Neural progenitor cell (in vitro differentiated cells): ENCODE measurements at regions not wholly inside any gene's neighbourhood (a gene's known extent, or its start where the extent isn't known, plus 50 kb on each side); places are given as distances from the start of the nearest gene placed in this dataset.

Experiments
- DNase-seq: peaks from one replicate; pipeline ENCODE4 v3.0.0-alpha.2; 2016; ENCODE audit warnings: low spot score
- H2AFZ ChIP-seq: fragments of 200-600 bp; sonication (generic); replicated peaks from 2 replicates; pipeline ENCODE4 v1.6.1; 2016; ENCODE audit warnings: antibody characterized with exemption
- H3F3A ChIP-seq: fragments of 200-600 bp; sonication (generic); 2 replicates; pipeline ENCODE4 v1.6.1; 2016; ENCODE audit warnings: antibody characterized with exemption, low read depth
- H3K27ac ChIP-seq: fragments of 200-600 bp; sonication (generic); 2 replicates; pipeline ENCODE4 v1.5.1; 2016; ENCODE audit warnings: mild to moderate bottlenecking
- H3K27me3 ChIP-seq: fragments of 200-600 bp; sonication (generic); 2 replicates; pipeline ENCODE4 v1.6.1; 2016; ENCODE audit warnings: mild to moderate bottlenecking, moderate library complexity
- H3K36me3 ChIP-seq: fragments of 200-600 bp; sonication (generic); 2 replicates; pipeline ENCODE4 v1.5.1; 2016
- H3K4me1 ChIP-seq: fragments of 200-600 bp; sonication (generic); 2 replicates; pipeline ENCODE4 v1.6.1; 2016; ENCODE audit warnings: mixed run types
- H3K4me2 ChIP-seq: fragments of 200-600 bp; sonication (generic); 2 replicates; pipeline ENCODE4 v1.6.1; 2016
- H3K4me3 ChIP-seq: fragments of 200-600 bp; sonication (generic); 2 replicates; pipeline ENCODE4 v1.5.1; 2016
- H3K79me2 ChIP-seq: fragments of 200-600 bp; sonication (generic); 2 replicates; pipeline ENCODE4 v1.6.1; 2016; ENCODE audit warnings: low read depth
- H3K9ac ChIP-seq: fragments of 200-600 bp; sonication (generic); 2 replicates; pipeline ENCODE4 v1.6.1; 2016
- H3K9me3 ChIP-seq: fragments of 200-600 bp; sonication (generic); 2 replicates; pipeline ENCODE4 v1.5.1; 2016; ENCODE audit warnings: low read depth
- H4K20me1 ChIP-seq: fragments of 200-600 bp; sonication (generic); 2 replicates; pipeline ENCODE4 v1.6.1; 2016; ENCODE audit warnings: low read depth
- H3K27ac Mint-ChIP-seq: 3 replicates; pipeline ENCODE4 v1.8.0; 2021; ENCODE audit warnings: mixed read lengths
- H3K27me3 Mint-ChIP-seq: 2 replicates; pipeline ENCODE4 v1.8.0; 2022; ENCODE audit warnings: low read depth, mild to moderate bottlenecking, inconsistent platforms, moderate library complexity, mixed read lengths; ENCODE audit not compliant: insufficient read depth
- H3K36me3 Mint-ChIP-seq: 3 replicates; pipeline ENCODE4 v1.8.0; 2021; ENCODE audit warnings: mixed read lengths
- H3K4me1 Mint-ChIP-seq: 3 replicates; pipeline ENCODE4 v1.8.0; 2021; ENCODE audit warnings: mixed read lengths
- H3K4me3 Mint-ChIP-seq: 3 replicates; pipeline ENCODE4 v1.8.0; 2021; ENCODE audit warnings: mild to moderate bottlenecking, moderate library complexity, mixed read lengths
- H3K9me3 Mint-ChIP-seq: 3 replicates; pipeline ENCODE4 v1.8.0; 2020; ENCODE audit warnings: mixed read lengths
- CTCF ChIP-seq: fragments of 200-600 bp; sonication (generic); IDR thresholded peaks from 2 replicates; pipeline ENCODE4 v1.5.1; 2017; ENCODE audit warnings: antibody characterized with exemption, mild to moderate bottlenecking
- EZH2 ChIP-seq: fragments of 200-600 bp; sonication (generic); IDR thresholded peaks from 2 replicates; pipeline ENCODE4 v1.6.1; 2017; ENCODE audit warnings: antibody characterized with exemption, mild to moderate bottlenecking, moderate library complexity
- EZH2phosphoT487 ChIP-seq: fragments of 200-600 bp; sonication (generic); IDR thresholded peaks from 2 replicates; pipeline ENCODE4 v1.6.1; 2017; ENCODE audit warnings: antibody characterized with exemption

- H3K36me3 Mint-ChIP-seq, result no peaks in the 10 kb centered on the region
- Histone ChIP-seq H3F3A (no peaks in the 10 kb centered on the region), H3K27me3 (no peaks in the 10 kb centered on the region), H3K27ac (no peak overlapping the region), H3K4me1 (no peaks in the 10 kb centered on the region), H2AFZ (no peak overlapping the region), H3K4me2 (no peak overlapping the region), H3K4me3 (no peak overlapping the region), H3K36me3 (no peaks in the 10 kb centered on the region), H3K79me2 (no peaks in the 10 kb centered on the region), H3K9ac (no peak overlapping the region), H4K20me1 (no peaks in the 10 kb centered on the region), H3K9me3 (no peaks in the 10 kb centered on the region)
- peaks cover 2% of the 10 kb centered on the region for H3K27me3 Mint-ChIP-seq
- no peak overlapping the region for H3K4me3 Mint-ChIP-seq
- peaks cover 10% of the 10 kb centered on the region for H3K4me1 Mint-ChIP-seq
- H3K27ac Mint-ChIP-seq, result no peak overlapping the region
- no peaks in the 10 kb centered on the region for H3K9me3 Mint-ChIP-seq
- TF ChIP-seq EZH2phosphoT487 (no peak), EZH2 (no peak), CTCF (no peak)
- DNase-seq, result no peak
Observed at GRCh38 chr11:21965221-21965620, 227.7 kb upstream of the ANO5 start.

GRCh38 chr11:21968702-21969101, 224.2 kb upstream of the ANO5 start:
- H3K27ac Mint-ChIP-seq, result no peak overlapping the region
- Histone ChIP-seq H3K36me3 (no peaks in the 10 kb centered on the region), H3F3A (no peaks in the 10 kb centered on the region), H3K4me2 (no peak overlapping the region), H3K9me3 (no peaks in the 10 kb centered on the region), H2AFZ (no peak overlapping the region), H3K4me1 (no peaks in the 10 kb centered on the region), H4K20me1 (no peaks in the 10 kb centered on the region), H3K79me2 (no peaks in the 10 kb centered on the region), H3K9ac (no peak overlapping the region), H3K4me3 (no peak overlapping the region), H3K27me3 (no peaks in the 10 kb centered on the region), H3K27ac (no peak overlapping the region)
- H3K4me1 Mint-ChIP-seq, result peaks cover 10% of the 10 kb centered on the region
- DNase-seq, result no peak
- no peaks in the 10 kb centered on the region for H3K36me3 Mint-ChIP-seq
- TF ChIP-seq CTCF (no peak), EZH2 (no peak), EZH2phosphoT487 (no peak)
- no peaks in the 10 kb centered on the region for H3K9me3 Mint-ChIP-seq
- no peak overlapping the region for H3K4me3 Mint-ChIP-seq
- peaks cover 2% of the 10 kb centered on the region for H3K27me3 Mint-ChIP-seq

GRCh38 chr11:21969841-21970240, 223.0 kb upstream of the ANO5 start:
- no peaks in the 10 kb centered on the region for H3K4me1 ChIP-seq
- H3K36me3 ChIP-seq, result no peaks in the 10 kb centered on the region
- no peaks in the 10 kb centered on the region for H3K36me3 Mint-ChIP-seq
- no peaks in the 10 kb centered on the region for H3K9me3 Mint-ChIP-seq
- H3K4me3 Mint-ChIP-seq, result no peak overlapping the region
- no peak overlapping the region for H3K4me3 ChIP-seq
- H4K20me1 ChIP-seq, result no peaks in the 10 kb centered on the region
- H3K27me3 Mint-ChIP-seq, result peaks cover 2% of the 10 kb centered on the region
- H3K9me3 ChIP-seq, result no peaks in the 10 kb centered on the region
- no peak overlapping the region for H2AFZ ChIP-seq
- peaks cover 10% of the 10 kb centered on the region for H3K4me1 Mint-ChIP-seq
- DNase-seq, result no peak
- H3F3A ChIP-seq, result no peaks in the 10 kb centered on the region
- H3K4me2 ChIP-seq, result no peak overlapping the region
- H3K27ac Mint-ChIP-seq, result no peak overlapping the region
- no peaks in the 10 kb centered on the region for H3K27me3 ChIP-seq
- no peak overlapping the region for H3K27ac ChIP-seq
- TF ChIP-seq EZH2, result no peak
- no peak for TF ChIP-seq CTCF
- no peak for TF ChIP-seq EZH2phosphoT487
- no peaks in the 10 kb centered on the region for H3K79me2 ChIP-seq
- no peak overlapping the region for H3K9ac ChIP-seq
